GM12878 (cell line): ENCODE measurements at regions not wholly inside any gene's neighbourhood (a gene's known extent, or its start where the extent isn't known, plus 50 kb on each side); places are given as distances from the start of the nearest gene placed in this dataset.

ENCODE experiments used
- BCL11A ChIP-seq: IDR thresholded peaks from 2 replicates; pipeline ENCODE4 v1.6.1; 2011; ENCODE audit warnings: low read depth, low read length
- BCLAF1 ChIP-seq: fragments of 450-650 bp; IDR thresholded peaks from 2 replicates; pipeline ENCODE4 v1.6.1; 2017; ENCODE audit warnings: antibody characterized with exemption, mild to moderate bottlenecking, moderate library complexity
- CHD2 ChIP-seq: IDR thresholded peaks from 2 replicates; pipeline ENCODE4 v1.6.1; 2011; ENCODE audit warnings: low read depth, low read length, improper control_type of control experiment, borderline replicate concordance
- E2F4 ChIP-seq: IDR thresholded peaks from 2 replicates; pipeline ENCODE4 v1.6.1; 2012; ENCODE audit warnings: low read depth, low read length, improper control_type of control experiment
- E4F1 ChIP-seq: fragments of 450-650 bp; IDR thresholded peaks from 2 replicates; pipeline ENCODE4 v1.6.1; 2018; ENCODE audit warnings: borderline replicate concordance, mild to moderate bottlenecking; ENCODE audit not compliant: partially characterized antibody
- EED ChIP-seq: sonication (generic); IDR thresholded peaks from 2 replicates; pipeline ENCODE4 v1.6.1; 2016; ENCODE audit warnings: antibody characterized with exemption, low read depth
- MYC ChIP-seq: IDR thresholded peaks from 2 replicates; pipeline ENCODE4 v1.6.1; 2011; ENCODE audit warnings: mild to moderate bottlenecking, low read length, moderate library complexity, inconsistent platforms; ENCODE audit not compliant: insufficient read depth, insufficient replicate concordance, insufficient read length, severe bottlenecking
- PML ChIP-seq: IDR thresholded peaks from 2 replicates; pipeline ENCODE4 v1.6.1; 2012; ENCODE audit warnings: low read length, inconsistent platforms
- RAD21 ChIP-seq: IDR thresholded peaks from 2 replicates; pipeline ENCODE4 v1.6.1; 2011; ENCODE audit warnings: mild to moderate bottlenecking, low read depth, low read length, moderate library complexity; ENCODE audit not compliant: insufficient read depth
- RAD51 ChIP-seq: fragments of 450-650 bp; IDR thresholded peaks from 2 replicates; pipeline ENCODE4 v1.6.1; 2016; ENCODE audit warnings: moderate library complexity, mild to moderate bottlenecking, inconsistent platforms
- SREBF1 ChIP-seq: IDR thresholded peaks from 2 replicates; pipeline ENCODE4 v1.6.1; 2012; ENCODE audit warnings: mild to moderate bottlenecking, low read length
- USF1 ChIP-seq: IDR thresholded peaks from 2 replicates; pipeline ENCODE4 v1.6.1; 2011; ENCODE audit warnings: borderline replicate concordance, low read depth, mild to moderate bottlenecking, moderate library complexity, mixed read lengths, low read length; ENCODE audit not compliant: insufficient read depth; ENCODE audit errors: extremely low read length
- WRNIP1 ChIP-seq: IDR thresholded peaks from 2 replicates; pipeline ENCODE4 v1.6.1; 2011; ENCODE audit warnings: low read depth, low read length, improper control_type of control experiment, borderline replicate concordance
- YBX1 ChIP-seq: fragments of 450-650 bp; IDR thresholded peaks from 2 replicates; pipeline ENCODE4 v1.6.1; 2016; ENCODE audit warnings: antibody characterized with exemption
- ZNF687 ChIP-seq: fragments of 450-650 bp; IDR thresholded peaks from 2 replicates; pipeline ENCODE4 v1.6.1; 2017; ENCODE audit warnings: mild to moderate bottlenecking, moderate library complexity

GRCh38 chr17:70298929-70299531, 129.7 kb downstream of the KCNJ2 start (continued):
- TF ChIP-seq MYC (no peak), RAD21 (no peak), PML (peak; percentile 54; the same call in 1 of the 2 replicates), E4F1 (no peak), CHD2 (no peak), E2F4 (no peak), BCL11A (peak; percentile 63; the same call in 1 of the 2 replicates), RAD51 (peak; percentile 22; the same call in 1 of the 2 replicates), YBX1 (no peak), SREBF1 (no peak), ZNF687 (no peak), BCLAF1 (no peak), WRNIP1 (no peak), USF1 (no peak), EED (peak; percentile 91)
